Activated CD4-positive, alpha-beta T cell treated with anti-CD3 and anti-CD28 coated beads, Interleukin-2, amount 10 ng/mL, durations not matched to agents 7 days and 5 days (primary cell): ENCODE measurements at regions not wholly inside any gene's neighbourhood (a gene's known extent, or its start where the extent isn't known, plus 50 kb on each side); places are given as distances from the start of the nearest gene placed in this dataset.
"Not testable (repeated sequence)": the region's sequence is repeated elsewhere in the genome, so short reads cannot be mapped to it uniquely, and the experiment has no call there.

Experiments used
- CTCF ChIA-PET: fragments of 350-600 bp; sonication (Branson Sonifier 250); formaldehyde crosslinking; loops from one replicate; lab custom pipeline; 2021; ENCODE audit warnings: antibody characterized with exemption; lab: Charles Lee
- POLR2A ChIA-PET: fragments of 350-600 bp; sonication (Branson Sonifier 250); formaldehyde crosslinking; loops from one replicate; lab custom pipeline; 2021; ENCODE audit warnings: antibody characterized with exemption; lab: Charles Lee
- DNase-seq: peaks from one replicate; pipeline ENCODE4 v3.0.0-alpha.2; 2020
- H3K27ac Mint-ChIP-seq: one replicate; pipeline ENCODE4 v1.8.0; 2021; ENCODE audit warnings: mild to moderate bottlenecking, moderate library complexity, mixed read lengths
- H3K27me3 Mint-ChIP-seq: one replicate; pipeline ENCODE4 v1.8.0; 2021; ENCODE audit warnings: mixed read lengths
- H3K36me3 Mint-ChIP-seq: one replicate; pipeline ENCODE4 v1.8.0; 2021; ENCODE audit warnings: low read depth, mixed read lengths
- H3K4me1 Mint-ChIP-seq: one replicate; pipeline ENCODE4 v1.8.0; 2021; ENCODE audit warnings: mixed read lengths
- H3K4me3 Mint-ChIP-seq: one replicate; pipeline ENCODE4 v1.8.0; 2021; ENCODE audit warnings: mild to moderate bottlenecking, moderate library complexity, mixed read lengths
- H3K9me3 Mint-ChIP-seq: one replicate; pipeline ENCODE4 v1.8.0; 2021; ENCODE audit warnings: mixed read lengths

GRCh38 chr4:187491286-187491685 is 504.3 kb upstream of the ZFP42 start:
- Mint-ChIP-seq H3K4me1 (no peaks in the 10 kb centered on the region), H3K27me3 (no peaks in the 10 kb centered on the region), H3K4me3 (no peak overlapping the region), H3K9me3 (peaks cover 28% of the 10 kb centered on the region), H3K36me3 (no peaks in the 10 kb centered on the region), H3K27ac (no peak overlapping the region)
- DNase-seq, result no peak
- ChIA-PET CTCF (no interaction called here), POLR2A (no interaction called here)

- Mint-ChIP-seq H3K4me3 (no peak overlapping the region), H3K27ac (no peak overlapping the region), H3K27me3 (no peaks in the 10 kb centered on the region), H3K36me3 (no peaks in the 10 kb centered on the region), H3K9me3 (peaks cover 28% of the 10 kb centered on the region), H3K4me1 (no peaks in the 10 kb centered on the region)
- no peak for DNase-seq
- ChIA-PET CTCF (no interaction called here), POLR2A (no interaction called here)
Observed at GRCh38 chr4:187491959-187492358, 503.6 kb upstream of the ZFP42 start.

GRCh38 chr4:187493661-187494060 is 501.9 kb upstream of the ZFP42 start:
- POLR2A ChIA-PET, result no interaction called here
- Mint-ChIP-seq H3K36me3 (no peaks in the 10 kb centered on the region), H3K27ac (no peak overlapping the region), H3K9me3 (peaks cover 18% of the 10 kb centered on the region), H3K4me3 (no peak overlapping the region), H3K4me1 (no peaks in the 10 kb centered on the region), H3K27me3 (no peaks in the 10 kb centered on the region)
- DNase-seq, result no peak
- CTCF ChIA-PET, result no interaction called here

GRCh38 chr4:187499956-187500355 is 495.6 kb upstream of the ZFP42 start:
- POLR2A ChIA-PET, result no interaction called here
- H3K4me1 Mint-ChIP-seq, result no peaks in the 10 kb centered on the region
- no peaks in the 10 kb centered on the region for H3K36me3 Mint-ChIP-seq
- no peak for DNase-seq
- peaks cover 14% of the 10 kb centered on the region for H3K9me3 Mint-ChIP-seq
- no peaks in the 10 kb centered on the region for H3K27me3 Mint-ChIP-seq
- CTCF ChIA-PET, result no interaction called here
- H3K4me3 Mint-ChIP-seq, result no peak overlapping the region
- no peak overlapping the region for H3K27ac Mint-ChIP-seq

- Mint-ChIP-seq H3K27me3 (no peaks in the 10 kb centered on the region), H3K4me3 (no peak overlapping the region), H3K36me3 (no peaks in the 10 kb centered on the region), H3K9me3 (peaks cover 15% of the 10 kb centered on the region), H3K27ac (no peak overlapping the region), H3K4me1 (no peaks in the 10 kb centered on the region)
- DNase-seq, result no peak
- POLR2A ChIA-PET, result no interaction called here
- CTCF ChIA-PET, result no interaction called here
Observed at GRCh38 chr4:187500796-187501195, 494.8 kb upstream of the ZFP42 start.

- CTCF ChIA-PET, result interaction anchor here (1.0 kb wide), 1 partner anchor 15 kb away, joined by 3 read pairs; no protein-coding TSS in a partner anchor
- POLR2A ChIA-PET, result no interaction called here
- no peaks in the 10 kb centered on the region for H3K4me1 Mint-ChIP-seq
- H3K4me3 Mint-ChIP-seq, result no peak overlapping the region
- DNase-seq, result no peak
- H3K27ac Mint-ChIP-seq, result no peak overlapping the region
- H3K9me3 Mint-ChIP-seq, result peaks cover 15% of the 10 kb centered on the region
- H3K27me3 Mint-ChIP-seq, result no peaks in the 10 kb centered on the region
- H3K36me3 Mint-ChIP-seq, result no peaks in the 10 kb centered on the region
Observed at GRCh38 chr4:187501731-187502130, 493.8 kb upstream of the ZFP42 start.

GRCh38 chr4:187504974-187505797 is 490.4 kb upstream of the ZFP42 start:
- Mint-ChIP-seq H3K4me1 (no peaks in the 10 kb centered on the region), H3K27me3 (no peaks in the 10 kb centered on the region), H3K36me3 (no peaks in the 10 kb centered on the region), H3K4me3 (no peak overlapping the region), H3K27ac (no peak overlapping the region), H3K9me3 (peaks cover 11% of the 10 kb centered on the region)
- ChIA-PET CTCF (no interaction called here), POLR2A (no interaction called here)
- DNase-seq, result no peak

GRCh38 chr4:187505798-187506141 is 489.8 kb upstream of the ZFP42 start:
- H3K9me3 Mint-ChIP-seq, H3K4me1 Mint-ChIP-seq, H3K4me3 Mint-ChIP-seq, CTCF ChIA-PET, POLR2A ChIA-PET, DNase-seq, H3K27me3 Mint-ChIP-seq, H3K36me3 Mint-ChIP-seq, H3K27ac Mint-ChIP-seq: not testable (repeated sequence)

GRCh38 chr4:187516224-187516623 is 479.3 kb upstream of the ZFP42 start:
- H3K27me3 Mint-ChIP-seq, result no peaks in the 10 kb centered on the region

GRCh38 chr4:187541666-187542065 is 453.9 kb upstream of the ZFP42 start:
- H3K27me3 Mint-ChIP-seq, result no peaks in the 10 kb centered on the region
- no peak for DNase-seq
- POLR2A ChIA-PET, result no interaction called here
- H3K27ac Mint-ChIP-seq, result no peak overlapping the region
- CTCF ChIA-PET, result no interaction called here
- H3K9me3 Mint-ChIP-seq, result no peaks in the 10 kb centered on the region
- H3K36me3 Mint-ChIP-seq, result no peaks in the 10 kb centered on the region
- H3K4me1 Mint-ChIP-seq, result no peaks in the 10 kb centered on the region
- no peak overlapping the region for H3K4me3 Mint-ChIP-seq

More at GRCh38 chr4:187516224-187516623, 479.3 kb upstream of the ZFP42 start:
- no peak for DNase-seq
- ChIA-PET CTCF (no interaction called here), POLR2A (no interaction called here)
- no peaks in the 10 kb centered on the region for H3K36me3 Mint-ChIP-seq
- no peak overlapping the region for H3K4me3 Mint-ChIP-seq
- H3K4me1 Mint-ChIP-seq, result no peaks in the 10 kb centered on the region
- peaks cover 2% of the 10 kb centered on the region for H3K9me3 Mint-ChIP-seq
- no peak overlapping the region for H3K27ac Mint-ChIP-seq

GRCh38 chr4:187544461-187545053 is 451.0 kb upstream of the ZFP42 start:
- CTCF ChIA-PET, result interaction anchor here (0.6 kb wide), 1 partner anchor 1984 kb away, joined by 3 read pairs; no protein-coding TSS in a partner anchor
- no peak for DNase-seq
- no peaks in the 10 kb centered on the region for H3K36me3 Mint-ChIP-seq
- POLR2A ChIA-PET, result no interaction called here
- no peak overlapping the region for H3K4me3 Mint-ChIP-seq
- no peaks in the 10 kb centered on the region for H3K4me1 Mint-ChIP-seq
- H3K27me3 Mint-ChIP-seq, result no peaks in the 10 kb centered on the region
- H3K27ac Mint-ChIP-seq, result no peak overlapping the region
- H3K9me3 Mint-ChIP-seq, result peaks cover 5% of the 10 kb centered on the region

GRCh38 chr4:187547316-187547715 is 448.3 kb upstream of the ZFP42 start:
- Mint-ChIP-seq H3K36me3 (no peaks in the 10 kb centered on the region), H3K27ac (no peak overlapping the region), H3K9me3 (peaks cover 5% of the 10 kb centered on the region), H3K27me3 (no peaks in the 10 kb centered on the region), H3K4me3 (no peak overlapping the region), H3K4me1 (no peaks in the 10 kb centered on the region)
- no peak for DNase-seq
- CTCF ChIA-PET, result no interaction called here
- POLR2A ChIA-PET, result interaction anchor here (0.6 kb wide), 1 partner anchor 193 kb away, joined by 3 read pairs; no protein-coding TSS in a partner anchor

- DNase-seq, result no peak
- Mint-ChIP-seq H3K4me1 (no peaks in the 10 kb centered on the region), H3K4me3 (no peak overlapping the region), H3K9me3 (peaks cover 5% of the 10 kb centered on the region), H3K36me3 (no peaks in the 10 kb centered on the region), H3K27me3 (no peaks in the 10 kb centered on the region), H3K27ac (no peak overlapping the region)
- CTCF ChIA-PET, result no interaction called here
- POLR2A ChIA-PET, result no interaction called here
Observed at GRCh38 chr4:187550256-187550950, 445.2 kb upstream of the ZFP42 start.
